Activated CD4-positive, alpha-beta T cell treated with anti-CD3 and anti-CD28 coated beads, Interleukin-2, amount 10 ng/mL, durations not matched to agents 24 days and 14 days (primary cell): ENCODE measurements at regions not wholly inside any gene's neighbourhood (a gene's known extent, or its start where the extent isn't known, plus 50 kb on each side); places are given as distances from the start of the nearest gene placed in this dataset.

Experiments used
- DNase-seq: peaks from one replicate; pipeline ENCODE4 v3.0.0; 2022
- H3K27ac Mint-ChIP-seq: one replicate; pipeline ENCODE4 v1.8.0; 2022; ENCODE audit warnings: mild to moderate bottlenecking, mixed read lengths
- H3K27me3 Mint-ChIP-seq: one replicate; pipeline ENCODE4 v1.8.0; 2022; ENCODE audit warnings: mixed read lengths
- H3K36me3 Mint-ChIP-seq: one replicate; pipeline ENCODE4 v1.8.0; 2022; ENCODE audit warnings: low read depth, mild to moderate bottlenecking, mixed read lengths
- H3K4me1 Mint-ChIP-seq: one replicate; pipeline ENCODE4 v1.8.0; 2021; ENCODE audit warnings: mixed read lengths
- H3K4me3 Mint-ChIP-seq: one replicate; pipeline ENCODE4 v1.8.0; 2022; ENCODE audit warnings: mild to moderate bottlenecking, moderate library complexity, mixed read lengths
- H3K9me3 Mint-ChIP-seq: one replicate; pipeline ENCODE4 v1.8.0; 2021; ENCODE audit warnings: mixed read lengths
- intact Hi-C: fragments of 100-400 bp; cut with micrococcal nuclease; formaldehyde crosslinking; loops from one replicate; pipeline ENCODE4 v1.15.1; 2023

DNA sequence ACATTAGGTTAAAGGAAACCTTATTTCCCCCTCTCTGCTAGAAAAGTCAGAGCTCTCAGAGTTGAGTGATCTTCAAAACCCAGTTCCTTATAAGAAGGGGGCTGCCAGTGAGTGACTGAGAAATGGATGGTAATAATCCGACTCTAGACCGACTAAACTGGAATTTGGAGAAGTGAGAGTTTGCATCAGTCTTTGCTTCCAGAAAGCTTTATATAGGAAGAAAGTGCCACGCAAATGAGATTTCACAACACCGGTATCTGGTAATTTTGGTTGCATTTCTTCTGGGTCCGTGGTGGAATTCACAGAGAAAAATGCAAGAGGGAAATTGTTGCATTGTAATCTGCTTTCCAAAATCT is 271.4 kb downstream of the MAF start:
- Mint-ChIP-seq H3K4me1 (peaks cover 4% of the 10 kb centered on the region), H3K27me3 (peaks cover 6% of the 10 kb centered on the region), H3K4me3 (no peak overlapping the region), H3K36me3 (no peaks in the 10 kb centered on the region), H3K27ac (no peak overlapping the region), H3K9me3 (no peaks in the 10 kb centered on the region)
- intact Hi-C loops: no loop called here
- no peak for DNase-seq

- no peaks in the 10 kb centered on the region for H3K9me3 Mint-ChIP-seq
- H3K27ac Mint-ChIP-seq: no peak overlapping the region
- DNase-seq: no peak
- H3K36me3 Mint-ChIP-seq: no peaks in the 10 kb centered on the region
- intact Hi-C loops: no loop called here
- H3K4me3 Mint-ChIP-seq: no peak overlapping the region
- peaks cover 4% of the 10 kb centered on the region for H3K4me1 Mint-ChIP-seq
- peaks cover 6% of the 10 kb centered on the region for H3K27me3 Mint-ChIP-seq
Measured at GRCh38 chr16:79328402-79329165, 272.0 kb downstream of the MAF start.

DNA sequence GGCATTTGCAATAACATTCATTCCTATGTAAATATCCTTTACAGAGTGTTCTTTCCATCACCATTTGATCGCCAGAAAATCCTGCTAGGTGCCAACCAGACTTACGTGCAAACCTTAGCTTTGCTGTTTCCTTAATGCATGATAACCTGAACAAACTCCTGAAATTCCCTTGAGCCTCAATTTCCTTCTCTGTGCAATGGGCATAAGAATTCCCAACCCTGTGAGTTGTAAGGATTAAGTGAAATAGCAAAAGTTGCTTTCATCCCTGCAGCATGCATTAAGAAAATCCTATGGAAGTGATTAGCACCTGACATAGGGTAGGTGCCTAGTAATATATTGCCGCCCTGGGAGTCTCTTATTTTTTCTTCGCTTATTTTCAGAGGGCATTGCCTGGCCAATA is 272.7 kb downstream of the MAF start:
- no peaks in the 10 kb centered on the region for H3K36me3 Mint-ChIP-seq
- peaks cover 4% of the 10 kb centered on the region for H3K4me1 Mint-ChIP-seq
- no peak overlapping the region for H3K4me3 Mint-ChIP-seq
- no peaks in the 10 kb centered on the region for H3K9me3 Mint-ChIP-seq
- H3K27ac Mint-ChIP-seq: no peak overlapping the region
- H3K27me3 Mint-ChIP-seq: peaks cover 10% of the 10 kb centered on the region
- DNase-seq: no peak
- intact Hi-C loops: no loop called here

GRCh38 chr16:79326549-79326948 is 274.0 kb downstream of the MAF start:
- intact Hi-C loops: no loop called here
- Mint-ChIP-seq H3K9me3 (no peaks in the 10 kb centered on the region), H3K4me1 (peaks cover 4% of the 10 kb centered on the region), H3K36me3 (no peaks in the 10 kb centered on the region), H3K27ac (no peak overlapping the region), H3K4me3 (no peak overlapping the region), H3K27me3 (peaks cover 14% of the 10 kb centered on the region)
- no peak for DNase-seq

- no peak for DNase-seq
- peaks cover 4% of the 10 kb centered on the region for H3K4me1 Mint-ChIP-seq
- peaks cover 14% of the 10 kb centered on the region for H3K27me3 Mint-ChIP-seq
- H3K4me3 Mint-ChIP-seq: no peak overlapping the region
- intact Hi-C loops: no loop called here
- H3K9me3 Mint-ChIP-seq: no peaks in the 10 kb centered on the region
- H3K27ac Mint-ChIP-seq: no peak overlapping the region
- H3K36me3 Mint-ChIP-seq: no peaks in the 10 kb centered on the region
Measured at GRCh38 chr16:79325226-79325945, 275.2 kb downstream of the MAF start.

- Mint-ChIP-seq H3K4me3 (no peak overlapping the region), H3K36me3 (no peaks in the 10 kb centered on the region), H3K9me3 (peaks cover 3% of the 10 kb centered on the region), H3K27me3 (peaks cover 25% of the 10 kb centered on the region), H3K27ac (no peak overlapping the region), H3K4me1 (peaks cover 22% of the 10 kb centered on the region)
- intact Hi-C loops: no loop called here
- DNase-seq: no peak
Measured at GRCh38 chr16:79320956-79321355, 279.6 kb downstream of the MAF start.

- intact Hi-C loops: loop anchor here (5.0 kb wide), 1 partner anchor 151 kb away; no protein-coding TSS in a partner anchor
- no peak overlapping the region for H3K4me3 Mint-ChIP-seq
- no peak overlapping the region for H3K27ac Mint-ChIP-seq
Measured at GRCh38 chr16:79318143-79318899, 282.2 kb downstream of the MAF start.

DNA sequence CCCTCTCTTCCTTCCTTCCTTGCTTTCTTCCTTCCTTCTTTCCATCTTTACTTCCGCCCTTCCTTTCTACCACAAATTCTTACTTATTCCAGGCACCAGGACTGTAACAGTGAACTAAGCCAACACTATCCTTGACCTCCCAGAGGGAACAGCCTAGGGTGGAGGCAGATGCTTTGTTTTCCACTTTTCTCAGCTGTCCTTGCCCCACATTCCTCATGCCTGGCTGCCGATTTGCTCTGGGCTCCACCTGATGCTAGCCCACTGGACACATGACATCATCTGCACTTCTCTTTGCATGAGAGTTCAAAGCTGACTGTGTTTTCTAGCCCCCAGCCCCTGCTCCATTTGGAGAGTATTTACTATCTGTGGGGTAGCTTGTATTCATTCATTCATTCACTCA is 283.0 kb downstream of the MAF start:
- DNase-seq: no peak
- H3K27ac Mint-ChIP-seq: peak overlapping the region; percentile 85
- peaks cover 3% of the 10 kb centered on the region for H3K9me3 Mint-ChIP-seq
- peak overlapping the region; percentile 14 for H3K4me3 Mint-ChIP-seq
- H3K36me3 Mint-ChIP-seq: no peaks in the 10 kb centered on the region
- peaks cover 31% of the 10 kb centered on the region for H3K4me1 Mint-ChIP-seq
- H3K27me3 Mint-ChIP-seq: peaks cover 24% of the 10 kb centered on the region
- intact Hi-C loops: loop anchor here (5.0 kb wide), 1 partner anchor 150 kb away; no protein-coding TSS in a partner anchor

More at GRCh38 chr16:79318143-79318899, 282.2 kb downstream of the MAF start:
- H3K4me1 Mint-ChIP-seq: peaks cover 29% of the 10 kb centered on the region
- no peak for DNase-seq
- no peaks in the 10 kb centered on the region for H3K36me3 Mint-ChIP-seq
- H3K9me3 Mint-ChIP-seq: peaks cover 3% of the 10 kb centered on the region
- peaks cover 27% of the 10 kb centered on the region for H3K27me3 Mint-ChIP-seq

DNA sequence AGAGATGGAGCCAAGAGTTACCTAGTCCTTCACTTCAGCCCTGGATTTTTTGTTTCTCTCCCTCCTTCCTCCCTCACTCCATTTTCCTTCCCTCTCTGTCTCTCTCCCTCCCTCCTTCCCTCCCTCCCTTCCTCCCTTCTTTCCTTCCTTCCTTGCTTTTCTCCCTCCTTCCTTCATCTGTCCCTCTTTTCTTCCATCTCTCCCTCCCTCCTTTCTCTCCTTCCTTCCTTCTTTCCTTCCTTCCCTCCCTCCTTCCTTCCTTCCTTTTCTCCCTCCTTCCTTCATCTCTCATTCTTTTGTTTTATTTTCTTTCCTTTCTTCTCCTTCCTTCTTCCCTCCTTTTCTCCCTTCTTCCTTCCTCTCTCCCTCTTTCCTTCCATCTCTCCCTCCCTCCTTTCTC is 283.5 kb downstream of the MAF start:
- peaks cover 24% of the 10 kb centered on the region for H3K27me3 Mint-ChIP-seq
- H3K4me1 Mint-ChIP-seq: peaks cover 31% of the 10 kb centered on the region
- H3K36me3 Mint-ChIP-seq: no peaks in the 10 kb centered on the region
- DNase-seq: no peak
- peak overlapping the region; percentile 87 for H3K27ac Mint-ChIP-seq
- H3K4me3 Mint-ChIP-seq: no peak overlapping the region
- H3K9me3 Mint-ChIP-seq: peaks cover 3% of the 10 kb centered on the region
- intact Hi-C loops: loop anchor here (5.0 kb wide), 1 partner anchor 150 kb away; no protein-coding TSS in a partner anchor

GRCh38 chr16:79316004-79316458 is 284.5 kb downstream of the MAF start:
- no peaks in the 10 kb centered on the region for H3K36me3 Mint-ChIP-seq
- H3K9me3 Mint-ChIP-seq: peaks cover 3% of the 10 kb centered on the region
- intact Hi-C loops: loop anchor here (1.0 to 5.0 kb wide), 11 partner anchors 29 to 574 kb away; no protein-coding TSS in a partner anchor
- peak overlapping the region; percentile 68 for H3K4me3 Mint-ChIP-seq
- H3K27ac Mint-ChIP-seq: peak overlapping the region; percentile 87
- peaks cover 25% of the 10 kb centered on the region for H3K27me3 Mint-ChIP-seq
- peaks cover 31% of the 10 kb centered on the region for H3K4me1 Mint-ChIP-seq
- peak; percentile 84 for DNase-seq

DNA sequence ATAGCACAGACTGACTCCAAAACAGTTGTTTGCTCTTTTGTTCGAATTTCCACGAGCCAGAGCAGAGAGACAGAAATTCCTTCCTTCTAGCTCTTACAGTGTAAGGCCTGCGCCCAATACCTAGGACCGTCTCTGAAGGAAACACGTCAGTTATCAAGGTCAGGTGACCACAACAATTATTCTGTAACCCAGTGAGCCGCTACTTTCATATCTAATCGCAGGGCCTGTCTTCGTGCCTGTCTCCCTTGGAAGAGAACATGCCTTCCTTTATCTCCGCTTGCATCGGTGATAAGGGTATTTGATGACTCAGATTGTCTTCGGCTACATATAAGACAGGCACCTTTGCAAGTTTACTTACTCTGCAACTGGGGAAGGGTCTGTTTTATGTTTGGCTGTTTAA is 288.0 kb downstream of the MAF start:
- intact Hi-C loops: no loop called here
- Mint-ChIP-seq H3K4me1 (peaks cover 29% of the 10 kb centered on the region), H3K27me3 (peaks cover 16% of the 10 kb centered on the region), H3K27ac (no peak overlapping the region), H3K36me3 (no peaks in the 10 kb centered on the region), H3K4me3 (no peak overlapping the region), H3K9me3 (peaks cover 2% of the 10 kb centered on the region)
- no peak for DNase-seq

GRCh38 chr16:79310710-79311109 is 289.8 kb downstream of the MAF start:
- H3K36me3 Mint-ChIP-seq: no peaks in the 10 kb centered on the region
- no peak overlapping the region for H3K27ac Mint-ChIP-seq
- H3K4me1 Mint-ChIP-seq: peaks cover 12% of the 10 kb centered on the region
- intact Hi-C loops: no loop called here
- H3K27me3 Mint-ChIP-seq: peaks cover 15% of the 10 kb centered on the region
- no peaks in the 10 kb centered on the region for H3K9me3 Mint-ChIP-seq
- no peak for DNase-seq
- no peak overlapping the region for H3K4me3 Mint-ChIP-seq

DNA sequence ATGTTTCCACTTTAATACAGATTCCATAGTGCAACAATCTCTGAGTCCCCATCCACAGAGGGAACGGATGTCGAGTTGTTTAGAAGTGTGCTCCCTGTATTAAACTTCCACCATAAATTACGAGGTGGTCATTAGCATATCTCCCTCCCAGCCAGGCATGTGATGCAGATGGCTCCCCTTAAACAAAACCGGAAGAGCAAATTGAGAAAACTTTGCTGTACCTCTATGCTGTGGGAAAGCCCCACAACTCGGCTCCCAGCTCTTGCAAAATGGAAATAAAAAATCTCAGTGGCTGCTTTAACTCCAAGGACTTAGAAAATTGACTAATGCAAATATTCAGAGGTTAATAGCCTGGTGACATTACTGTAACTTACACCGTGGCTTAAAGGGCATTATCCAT is 290.9 kb downstream of the MAF start:
- H3K4me3 Mint-ChIP-seq: no peak overlapping the region
- intact Hi-C loops: no loop called here
- H3K27me3 Mint-ChIP-seq: peaks cover 17% of the 10 kb centered on the region
- H3K36me3 Mint-ChIP-seq: no peaks in the 10 kb centered on the region
- H3K9me3 Mint-ChIP-seq: no peaks in the 10 kb centered on the region
- no peak overlapping the region for H3K27ac Mint-ChIP-seq
- peaks cover 8% of the 10 kb centered on the region for H3K4me1 Mint-ChIP-seq
- no peak for DNase-seq

- DNase-seq: no peak
- no peak overlapping the region for H3K27ac Mint-ChIP-seq
- no peaks in the 10 kb centered on the region for H3K36me3 Mint-ChIP-seq
- no peak overlapping the region for H3K4me3 Mint-ChIP-seq
- H3K4me1 Mint-ChIP-seq: peaks cover 9% of the 10 kb centered on the region
- peaks cover 3% of the 10 kb centered on the region for H3K9me3 Mint-ChIP-seq
- intact Hi-C loops: no loop called here
- peaks cover 19% of the 10 kb centered on the region for H3K27me3 Mint-ChIP-seq
Measured at GRCh38 chr16:79307214-79307613, 293.3 kb downstream of the MAF start.
